ENCODE measurements at regions not wholly inside any gene's neighbourhood (a gene's known extent, or its start where the extent isn't known, plus 50 kb on each side); places are given as distances from the start of the nearest gene placed in this dataset.

DNA sequence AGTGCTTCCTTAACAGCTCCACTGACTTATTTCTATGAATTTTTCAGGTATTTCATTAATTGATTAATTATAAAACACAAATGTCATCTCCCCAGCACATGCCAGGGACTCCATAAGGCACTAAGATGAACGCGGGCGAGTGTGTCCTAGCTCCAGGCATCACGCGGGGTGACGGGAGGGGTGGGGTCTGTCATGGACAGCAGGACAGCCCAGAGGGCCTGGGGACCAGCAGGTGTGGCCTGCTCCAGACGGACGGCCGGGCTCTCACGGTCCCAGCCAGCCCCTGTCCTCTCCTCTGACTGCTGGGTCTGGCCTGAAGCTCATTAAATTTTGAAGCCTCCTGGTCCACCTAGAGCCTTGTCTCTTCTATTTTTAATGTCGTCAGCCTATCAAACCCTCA, 531.1 kb downstream of the BRD1 start:
- no peak for DNase-seq

DNA sequence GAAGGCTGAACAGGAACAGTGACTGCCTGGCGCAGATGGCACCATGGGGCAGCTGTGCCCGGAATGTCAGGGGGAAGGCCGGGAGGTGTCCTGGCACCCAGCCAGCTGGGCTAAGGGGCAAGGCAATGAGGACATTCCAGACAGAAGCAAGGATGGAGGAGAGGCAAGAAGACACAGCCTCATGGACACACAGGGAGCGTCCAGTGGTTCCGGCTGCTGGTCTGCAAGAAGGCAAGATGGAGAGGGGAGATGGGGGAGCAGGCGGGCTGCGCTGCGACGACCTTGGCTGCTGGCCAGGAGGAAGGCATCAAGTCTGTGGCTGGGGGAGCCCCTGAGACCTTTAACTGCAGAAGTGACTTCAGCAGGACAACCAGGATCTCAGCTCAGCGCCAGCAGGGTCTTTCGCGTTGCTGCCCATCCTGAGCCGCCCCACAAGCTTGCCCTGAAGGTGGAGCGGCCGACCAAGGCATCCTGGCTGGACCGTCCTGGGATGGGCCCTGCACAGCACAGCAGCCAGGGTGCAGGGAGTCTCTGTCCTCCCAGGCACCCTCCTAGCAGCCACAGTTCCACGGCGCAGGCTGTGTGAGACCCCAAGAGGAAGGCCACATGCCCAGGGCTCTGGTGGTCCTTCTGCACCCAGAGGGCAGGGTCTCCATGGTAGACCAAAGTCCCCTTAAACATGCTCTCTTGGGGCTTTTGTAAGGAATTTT, 531.7 kb downstream of the BRD1 start:
- DNase-seq = no peak

DNA sequence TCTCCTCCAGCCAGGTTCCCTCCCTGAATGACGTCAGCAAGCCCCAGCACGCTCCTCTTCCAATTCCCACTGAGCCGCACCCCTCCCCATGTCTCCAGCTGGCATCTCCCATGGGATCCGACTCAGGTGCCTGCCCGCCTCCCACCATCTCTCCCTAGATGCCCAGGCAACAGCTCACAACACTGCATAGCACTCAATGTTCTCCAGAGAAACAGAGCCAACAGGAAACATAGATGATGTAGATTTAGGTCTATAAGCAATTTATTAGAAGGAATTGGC, 532.3 kb downstream of the BRD1 start:
- DNase-seq = no peak

DNA sequence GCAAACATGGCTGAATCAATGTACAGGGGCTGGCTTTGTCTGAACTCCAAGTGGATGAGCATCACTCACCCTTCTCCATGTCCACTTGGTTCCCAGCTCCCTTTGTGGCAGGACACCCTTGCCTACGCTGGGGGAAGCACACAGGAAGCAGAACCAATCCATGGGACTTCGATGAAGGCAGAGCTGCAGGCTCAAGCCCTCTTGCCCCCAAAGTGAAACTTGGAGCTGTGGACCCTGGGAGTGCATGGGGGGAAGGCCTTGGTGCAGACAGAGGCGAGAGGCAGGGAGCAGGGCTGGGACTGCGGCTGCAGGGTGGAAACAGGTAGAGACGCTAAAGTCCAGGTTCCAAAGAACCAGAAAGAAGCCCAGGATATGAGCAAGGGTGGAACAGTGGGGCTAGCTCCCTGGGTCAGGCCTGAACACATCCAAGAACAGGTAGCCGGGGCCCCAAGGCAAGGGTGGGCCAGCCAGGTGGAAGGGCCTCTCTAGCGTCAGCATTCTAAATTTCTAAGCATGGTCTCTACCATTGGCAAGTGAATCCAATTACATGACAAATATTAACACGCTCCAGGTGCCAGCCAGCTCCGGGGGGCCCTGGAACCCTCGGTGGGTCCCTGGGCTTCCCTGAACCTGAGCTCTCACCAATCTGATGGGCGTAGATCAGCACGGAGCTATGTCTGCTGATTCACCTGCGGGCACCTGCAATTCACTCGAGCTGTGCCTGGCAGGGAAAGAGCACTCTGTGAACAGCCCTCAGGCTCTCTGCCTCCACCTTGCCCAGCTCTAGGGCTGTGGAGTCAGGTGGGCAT, 532.8 kb downstream of the BRD1 start:
- no peak for DNase-seq

DNA sequence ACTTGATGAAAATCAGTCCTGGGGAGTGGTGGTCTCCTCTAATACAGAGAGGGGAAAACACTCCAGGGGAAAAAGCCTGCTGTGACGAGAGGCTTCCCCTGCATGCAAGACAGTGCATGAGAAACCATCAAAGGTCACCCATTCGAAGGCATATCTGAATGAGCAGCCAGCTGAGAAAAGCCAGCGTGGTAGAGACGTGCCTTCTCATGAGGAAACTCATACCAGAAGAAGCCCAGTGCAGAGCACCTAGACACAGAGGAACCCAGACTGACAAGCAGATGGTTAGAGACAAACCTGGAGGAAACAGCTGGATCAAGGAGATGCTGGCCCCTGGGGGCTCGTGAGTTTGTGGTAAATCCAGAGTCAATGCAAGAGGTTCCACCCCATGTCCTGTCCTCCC, 534.8 kb downstream of the BRD1 start:
- no peak for DNase-seq

DNA sequence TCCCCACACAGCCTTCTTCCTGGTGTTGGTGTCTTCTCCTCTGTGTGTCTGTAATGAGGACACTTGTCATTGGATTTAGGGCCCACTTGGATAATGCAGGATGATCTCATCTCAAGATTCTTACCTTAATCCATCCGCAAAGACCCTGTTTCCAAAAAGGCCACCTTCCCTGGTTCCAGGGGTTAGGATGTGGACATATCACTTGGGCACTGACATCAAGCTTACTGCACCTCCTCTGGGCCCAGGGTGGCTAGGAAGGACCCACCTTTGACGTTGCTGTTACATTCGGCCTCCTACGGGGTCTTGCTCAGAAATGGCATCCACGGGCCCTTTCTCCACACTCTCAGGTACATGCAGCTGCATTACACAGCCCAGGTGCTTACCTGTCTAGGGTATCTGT, 535.9 kb downstream of the BRD1 start:
- no peak for DNase-seq

DNA sequence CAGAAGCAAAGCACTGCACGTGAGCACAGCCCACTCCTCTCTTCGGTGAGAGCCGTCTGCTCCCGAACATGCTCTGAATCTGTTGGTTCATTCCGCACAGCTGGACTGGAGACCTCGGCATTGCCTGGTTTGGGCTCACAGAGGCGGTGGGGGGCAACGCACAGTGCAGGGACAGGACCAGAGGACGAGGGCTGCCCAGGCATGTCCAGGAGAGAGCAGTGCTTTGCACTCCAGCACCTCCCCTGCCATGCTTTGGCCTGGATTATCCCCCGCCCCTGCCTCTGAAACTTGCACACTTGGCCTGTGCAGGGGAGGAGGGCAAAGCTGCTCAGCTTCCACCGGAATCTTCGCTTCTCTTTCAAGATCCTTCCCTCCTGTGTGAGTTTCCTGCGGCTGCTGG, 536.5 kb downstream of the BRD1 start:
- DNase-seq = no peak

DNA sequence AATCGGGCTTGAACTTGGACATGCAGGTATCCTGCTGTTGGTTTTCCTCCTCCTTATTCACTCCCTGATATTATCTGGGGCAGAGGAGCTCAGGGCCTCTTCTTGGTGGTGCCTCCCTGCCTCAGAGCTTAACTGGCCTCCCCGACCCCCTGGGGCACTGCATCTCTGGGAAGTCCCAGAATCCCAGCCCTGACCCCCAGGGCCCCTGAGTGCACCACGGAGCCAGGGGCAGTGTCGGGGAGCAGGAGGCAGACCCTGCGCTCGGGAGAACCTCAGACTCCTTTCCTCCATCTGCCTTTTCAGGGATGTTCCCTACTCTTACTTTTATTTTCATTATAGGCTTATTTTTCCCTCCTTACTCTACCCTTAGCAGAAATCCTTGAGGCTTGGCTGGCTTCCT, 537.0 kb downstream of the BRD1 start:
- no peak for DNase-seq

DNA sequence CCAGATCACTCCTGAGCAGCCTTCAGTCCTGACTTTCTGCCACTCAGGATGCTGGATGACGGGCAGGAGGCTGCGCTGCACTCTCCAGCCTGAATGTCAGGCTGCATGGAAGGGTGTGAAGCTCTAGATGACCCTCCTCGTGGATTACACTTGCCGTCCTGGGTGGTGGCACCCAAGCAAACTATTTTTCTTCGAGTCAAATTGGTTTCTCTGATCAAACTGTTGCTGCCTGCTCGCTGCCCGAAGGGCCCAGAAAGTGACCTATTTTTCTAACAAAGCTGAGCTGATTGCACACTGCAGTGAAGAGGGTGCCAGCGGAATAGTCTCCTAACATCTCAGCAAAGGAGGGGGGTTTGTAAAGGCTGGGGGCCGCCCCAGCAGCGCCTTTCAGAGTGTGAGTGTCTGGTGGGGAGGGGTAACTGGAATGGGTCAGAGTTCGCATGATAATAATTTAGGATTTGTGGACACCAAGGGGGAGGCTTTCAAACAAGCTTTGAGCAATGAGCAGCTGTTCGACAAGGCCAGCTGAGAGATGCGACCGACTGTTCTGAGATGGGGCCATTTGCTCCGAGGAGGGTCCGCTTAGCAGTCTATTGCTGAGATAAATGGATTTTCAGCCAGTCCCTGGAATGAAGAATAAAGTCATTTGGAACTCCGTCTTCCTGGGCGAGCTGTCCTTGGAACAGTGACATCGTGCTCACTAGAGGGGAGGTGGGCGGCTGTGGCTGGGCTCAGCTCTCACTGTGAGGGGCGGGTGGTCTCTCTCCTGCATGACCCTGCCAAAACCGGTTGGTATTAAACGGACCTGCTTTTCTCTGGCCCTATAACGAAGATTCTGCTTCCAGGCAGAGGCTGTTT, 537.6 kb downstream of the BRD1 start:
- DNase-seq = no peak

DNA sequence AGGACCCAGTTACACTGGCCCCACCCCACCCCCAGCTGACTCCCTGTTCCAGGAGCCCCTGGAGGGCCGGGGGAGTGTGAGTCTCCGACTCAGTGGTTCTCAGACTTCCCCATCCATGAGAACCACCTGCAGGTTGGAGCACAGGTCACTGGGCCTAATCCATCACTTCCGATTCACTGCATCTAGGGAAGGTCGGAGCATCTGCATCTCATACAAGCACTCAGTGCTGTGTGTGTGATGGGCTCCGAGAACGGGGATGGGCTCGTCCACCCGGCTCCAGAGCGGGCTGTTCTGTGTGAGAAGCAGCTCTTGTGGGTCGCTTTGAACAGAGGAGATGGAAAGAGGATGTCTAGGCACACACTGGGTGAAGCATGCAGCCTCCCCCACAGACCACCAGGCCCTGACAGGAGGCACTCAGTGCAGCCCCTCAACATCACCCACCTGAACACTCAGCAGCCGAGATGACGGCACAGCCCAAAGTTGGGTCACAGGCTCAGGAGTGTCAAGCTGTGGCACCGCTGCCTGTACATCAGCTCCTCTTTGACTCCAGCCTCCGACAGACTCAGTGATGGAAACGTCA, 541.4 kb downstream of the BRD1 start:
- DNase-seq = no peak

DNA sequence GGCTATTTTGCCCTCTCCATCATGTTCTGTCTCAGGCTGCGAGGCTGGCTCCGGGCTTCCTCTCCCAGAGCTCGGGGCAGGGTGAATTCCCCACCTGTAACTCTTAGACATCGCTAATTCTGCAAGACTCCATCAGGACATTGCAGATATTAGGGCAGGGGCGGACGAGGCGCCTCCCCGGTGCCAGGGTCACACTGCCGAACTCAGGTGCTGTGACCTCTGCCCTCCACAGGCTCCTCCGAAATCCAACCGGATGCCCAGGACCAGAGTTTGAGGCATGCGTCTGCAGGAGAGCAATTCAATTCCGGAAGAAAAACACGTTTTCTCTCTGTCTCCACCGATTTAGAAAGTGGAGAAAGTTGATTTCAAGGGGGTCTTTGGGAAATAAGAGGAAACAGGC, 542.7 kb downstream of the BRD1 start:
- no peak for DNase-seq

DNA sequence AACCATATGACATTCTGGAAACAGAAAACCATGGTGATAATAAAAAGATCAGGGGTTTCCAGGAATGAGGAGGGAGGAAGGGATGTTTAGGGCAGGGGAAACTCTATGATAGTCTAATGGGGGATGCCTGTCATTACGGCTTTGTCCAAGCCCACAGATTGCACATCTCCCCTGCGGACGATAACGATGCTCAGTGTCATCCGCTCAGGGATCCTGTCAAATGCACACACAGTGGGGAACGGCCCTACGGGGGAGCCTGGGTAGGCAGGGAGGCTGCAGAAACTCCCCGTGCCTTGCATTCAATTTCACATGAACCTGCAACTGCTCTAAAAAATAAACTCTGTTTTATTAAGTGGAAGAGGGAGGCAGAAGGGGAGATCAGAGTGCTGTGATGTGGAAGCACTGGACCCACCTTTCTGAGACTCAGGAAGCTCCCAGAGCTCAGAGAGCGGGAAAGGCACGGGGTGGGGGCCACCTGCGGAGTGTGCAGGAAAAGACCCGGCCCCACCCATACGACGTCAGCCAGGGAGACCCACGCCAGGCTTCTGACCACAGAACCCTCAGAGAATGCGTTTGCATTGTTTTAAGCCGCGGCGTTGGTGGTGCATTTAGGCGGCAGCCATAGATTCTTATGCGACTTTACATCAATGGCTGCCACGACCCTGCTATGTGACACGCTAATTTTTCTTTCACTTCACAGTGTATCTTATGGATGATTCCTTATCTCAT, 543.5 kb downstream of the BRD1 start:
- DNase-seq = no peak

DNA sequence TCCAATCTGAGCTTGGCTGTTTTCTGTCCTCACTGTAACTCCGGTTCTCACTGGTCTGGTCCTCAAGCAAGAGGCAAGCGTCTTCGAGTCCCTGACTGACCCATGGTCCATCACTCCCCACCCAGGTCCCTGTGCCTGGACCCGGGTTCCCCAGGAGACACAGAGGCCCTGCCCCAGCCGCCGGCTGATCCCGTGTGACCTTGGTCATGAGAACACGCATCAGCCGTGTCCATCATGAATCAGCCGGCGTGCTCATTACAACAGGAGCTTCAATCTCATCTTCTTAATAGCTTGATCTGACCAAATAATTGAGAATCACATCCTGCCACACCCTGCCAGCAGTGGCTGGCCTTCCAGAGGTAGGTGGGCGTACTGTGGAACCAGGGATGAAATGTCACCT, 545.1 kb downstream of the BRD1 start:
- no peak for DNase-seq

DNA sequence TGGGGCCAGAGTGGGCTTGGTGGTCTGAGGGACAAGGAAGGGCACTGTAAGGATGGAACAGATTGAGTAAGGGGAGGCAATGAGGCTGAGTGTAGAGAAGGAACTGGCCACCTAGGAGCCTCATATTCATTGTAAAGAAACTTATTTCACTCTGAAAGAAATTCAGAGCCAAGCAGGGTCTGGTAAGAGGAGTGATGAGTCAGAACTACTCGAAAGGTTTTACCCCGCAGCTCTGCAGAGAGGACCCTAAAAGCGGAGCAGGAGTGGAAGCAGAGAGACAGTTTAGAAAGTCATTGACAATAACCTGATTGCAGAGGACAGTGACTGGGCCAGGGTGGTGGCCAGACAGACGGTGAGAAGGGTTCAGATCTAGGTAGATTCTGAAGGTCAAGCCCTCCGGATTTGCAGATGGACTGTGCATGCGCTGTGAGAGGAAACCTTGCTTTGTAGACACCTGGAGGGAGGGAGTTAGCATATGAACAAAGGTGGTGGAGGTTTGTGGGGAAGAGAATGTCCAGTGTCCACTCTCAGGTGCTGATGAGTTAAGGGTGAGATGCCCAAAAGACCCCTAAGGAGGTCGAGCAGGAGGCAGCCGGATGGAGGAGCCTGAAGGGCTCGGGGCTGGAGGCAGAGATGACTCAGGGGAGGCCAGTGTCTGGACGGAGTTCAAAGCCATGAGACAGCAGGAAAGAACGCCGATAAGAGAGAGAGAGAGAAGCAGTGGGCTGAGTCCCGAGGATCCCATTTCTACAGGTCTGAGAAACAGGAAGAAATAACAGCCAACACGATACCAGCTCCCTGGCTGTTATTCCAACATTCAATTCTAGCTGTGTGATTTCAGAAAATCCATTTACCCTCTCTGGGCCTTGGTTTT, 546.0 kb downstream of the BRD1 start:
- DNase-seq = no peak

DNA sequence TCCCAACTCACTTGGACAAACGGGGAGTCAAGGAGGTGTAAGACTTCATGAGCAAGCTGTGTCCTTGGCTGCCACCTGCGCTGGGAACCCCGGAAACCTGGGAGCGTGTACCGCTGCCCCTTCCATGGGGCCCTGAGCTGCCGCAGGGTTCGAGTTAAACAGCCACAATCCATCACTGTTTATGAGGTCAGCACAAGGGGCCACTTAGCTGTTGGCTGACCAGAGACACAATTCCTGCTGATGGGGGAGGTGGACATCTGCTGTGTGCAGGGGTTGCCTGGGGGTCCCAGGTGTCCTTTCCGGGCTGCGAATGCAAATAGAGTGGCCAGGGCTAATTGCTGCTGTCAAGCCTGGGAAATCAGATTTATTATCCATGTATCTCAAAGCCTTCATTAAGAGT, 549.3 kb downstream of the BRD1 start:
- DNase-seq = no peak

DNA sequence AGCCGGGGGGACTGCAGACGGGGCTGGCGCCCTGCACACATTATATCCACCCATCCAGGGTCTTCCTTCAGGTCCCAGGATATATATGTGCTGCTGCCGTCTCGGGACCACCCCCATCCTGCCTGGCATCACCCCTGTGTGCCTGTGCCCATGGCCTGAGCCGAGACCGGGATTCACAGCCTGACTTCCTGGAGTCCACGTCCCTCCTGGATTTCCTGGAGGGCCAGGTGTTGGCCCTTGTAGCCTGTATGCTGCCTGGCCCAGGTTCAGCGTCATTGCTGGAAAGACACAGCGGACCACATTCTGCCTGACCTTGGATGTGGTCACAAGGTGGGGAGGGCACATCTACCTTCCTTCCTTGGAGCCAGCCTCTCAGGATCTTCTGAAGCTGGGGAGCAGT, 551.1 kb downstream of the BRD1 start:
- no peak for DNase-seq

DNA sequence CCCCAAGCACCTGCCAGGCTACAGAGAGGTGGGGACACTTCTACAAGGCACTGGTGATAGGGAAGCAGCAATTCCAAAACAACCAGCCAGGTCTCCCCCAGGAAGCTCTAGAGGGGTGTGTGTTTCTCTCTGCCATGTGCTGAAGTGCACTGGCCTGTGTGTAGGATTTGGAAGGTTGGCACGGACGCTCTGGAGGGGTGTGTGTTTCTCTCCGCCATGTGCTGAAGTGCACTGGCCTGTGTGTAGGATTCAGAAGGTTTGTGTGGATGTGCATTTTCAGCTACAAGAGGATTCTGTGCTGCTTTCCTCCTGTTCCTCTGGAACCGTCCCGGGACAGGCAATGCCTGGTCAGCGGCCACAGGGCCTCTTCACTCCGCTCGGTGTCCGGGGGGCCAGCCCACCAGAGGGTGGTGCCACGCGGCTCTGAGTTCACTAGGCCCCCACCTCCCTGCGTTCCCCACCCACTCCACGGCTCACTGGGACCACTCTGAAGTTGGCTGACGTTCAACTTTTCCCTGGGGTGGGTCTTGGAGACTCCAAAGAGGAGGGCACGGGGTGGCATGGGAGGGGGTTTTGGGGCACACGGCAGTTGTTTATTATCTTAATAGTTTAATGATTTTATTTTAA, 552.8 kb downstream of the BRD1 start:
- no peak for DNase-seq

DNA sequence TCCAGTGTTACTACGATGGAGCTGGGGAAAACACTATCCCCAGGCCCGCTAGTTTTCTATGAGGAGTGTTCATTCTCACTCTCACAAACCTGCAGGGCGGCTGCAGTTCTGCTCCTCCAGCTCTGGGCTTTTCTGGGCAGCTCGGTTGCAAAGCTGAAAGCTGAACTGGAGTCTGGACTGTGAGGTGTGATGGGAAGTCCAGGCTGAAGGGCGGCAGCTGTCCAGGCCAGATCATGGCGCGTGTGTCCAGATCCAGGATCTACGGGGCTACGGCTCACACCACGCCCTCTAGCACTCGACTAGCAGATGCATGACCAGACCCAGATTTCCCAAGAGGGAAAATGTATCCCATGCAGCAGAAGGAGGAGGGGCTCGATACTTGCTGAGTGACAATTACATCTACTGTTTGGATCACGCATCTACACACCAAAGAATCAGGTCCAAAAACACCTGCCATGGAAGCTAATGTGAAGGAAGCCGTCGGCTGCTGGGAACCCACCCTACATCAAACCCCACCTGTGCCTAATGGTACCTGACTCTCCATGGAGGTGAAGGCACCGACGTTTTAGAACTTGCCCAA, 555.0 kb downstream of the BRD1 start:
- DNase-seq = no peak

DNA sequence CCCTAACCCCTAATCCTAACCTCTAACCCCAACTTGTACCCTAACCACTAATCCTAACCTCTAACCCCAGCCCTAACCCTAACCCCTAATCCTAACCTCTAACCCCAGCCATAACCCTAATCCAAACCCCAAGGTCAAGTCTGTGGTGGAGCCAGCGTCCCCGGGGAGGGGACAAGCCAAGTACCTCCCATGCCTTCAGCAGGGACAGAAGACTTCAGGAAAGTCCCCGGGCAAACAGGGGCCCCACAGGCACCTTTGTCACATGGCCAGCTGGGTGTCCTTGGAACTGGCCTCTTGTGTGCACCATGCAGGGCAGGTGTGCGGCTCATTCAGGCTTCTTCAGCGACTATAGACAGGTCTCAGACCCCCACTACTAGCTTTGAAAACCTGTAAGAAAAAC, 555.8 kb downstream of the BRD1 start:
- DNase-seq = no peak

DNA sequence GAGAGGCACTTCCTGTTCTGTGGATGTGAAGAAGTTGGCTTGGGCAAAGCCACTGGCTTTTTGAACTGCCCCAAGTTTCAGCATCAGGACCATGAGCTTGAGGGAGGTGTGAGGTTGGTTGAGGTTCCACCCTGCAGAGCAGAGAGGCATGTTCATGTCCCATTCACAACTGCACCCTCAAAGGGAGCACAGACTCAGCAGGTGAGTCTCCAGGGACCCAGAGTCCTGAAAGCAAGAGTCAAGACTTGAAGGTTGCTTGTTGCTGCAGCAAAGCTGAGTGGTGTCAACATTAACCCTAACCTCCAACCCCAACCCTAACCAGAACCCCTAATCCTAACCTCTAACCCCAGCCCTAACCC, 556.3 kb downstream of the BRD1 start:
- DNase-seq = no peak
